ENCODE measurements at regions not wholly inside any gene's neighbourhood (a gene's known extent, or its start where the extent isn't known, plus 50 kb on each side); places are given as distances from the start of the nearest gene placed in this dataset.

- TF ChIP-seq SP1 (IDR thresholded peaks at IDR 0.05) (no peak), FOXA1 (IDR thresholded peaks at IDR 0.05) (no peak), ELF4 (IDR thresholded peaks at IDR 0.05) (no peak), NFRKB (IDR thresholded peaks at IDR 0.05) (no peak), SUZ12 (IDR thresholded peaks at IDR 0.05) (no peak), TARDBP (IDR thresholded peaks at IDR 0.05) (no peak), BHLHE40 (IDR thresholded peaks at IDR 0.05; ENCODE audit: borderline replicate concordance) (no peak), FOXM1 (IDR thresholded peaks at IDR 0.05; ENCODE audit: borderline replicate concordance) (no peak), FOXK2 (IDR thresholded peaks at IDR 0.05) (no peak), ARNT (IDR thresholded peaks at IDR 0.05) (no peak), PKNOX1 (IDR thresholded peaks at IDR 0.05) (no peak), L3MBTL2 (conservative IDR thresholded peaks at IDR 0.05) (no peak), LEF1 (IDR thresholded peaks at IDR 0.05; ENCODE audit: borderline replicate concordance) (no peak)
Measured at GRCh38 chr5:39772307-39772706, 347.5 kb upstream of the DAB2 start.
